GM12864 (cell line): ENCODE measurements at regions not wholly inside any gene's neighbourhood (a gene's known extent, or its start where the extent isn't known, plus 50 kb on each side); places are given as distances from the start of the nearest gene placed in this dataset.

Experiments
- DNase-seq: peaks from one replicate; pipeline ENCODE4 v3.0.0-alpha.2; 2011; ENCODE audit warnings: low read depth
- H3K4me3 ChIP-seq: 2 replicates; pipeline ENCODE4 v1.5.1; 2011; ENCODE audit warnings: mild to moderate bottlenecking, low read depth, low read length, control low read depth
- TF ChIP-seq, protein P1 (sequence below): IDR thresholded peaks from 2 replicates; pipeline ENCODE4 v1.5.1; 2011; ENCODE audit warnings: low read depth, mild to moderate bottlenecking, moderate library complexity, low read length, control low read depth, inconsistent platforms; ENCODE audit errors: missing control alignments

DNA sequence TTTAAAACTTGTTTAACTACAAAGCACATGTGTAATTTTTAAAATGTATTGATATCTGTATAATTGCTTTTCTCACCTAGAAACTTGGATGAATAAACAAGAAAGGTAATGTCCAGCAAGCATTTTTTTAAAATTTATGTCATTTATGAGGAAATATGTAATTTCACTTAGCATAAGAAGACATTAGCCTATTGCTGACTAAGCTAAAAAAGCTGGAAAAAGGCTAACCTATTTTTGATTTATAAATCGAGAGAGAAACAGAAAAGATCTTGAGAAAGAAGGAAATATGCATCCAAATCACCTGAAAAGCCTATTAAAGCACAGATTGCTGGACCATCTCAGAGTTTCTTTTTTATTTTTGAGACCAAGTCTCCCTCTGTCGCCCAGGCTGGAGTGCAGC, 1181.3 kb downstream of the SLITRK1 start:
- H3K4me3 ChIP-seq = no peak overlapping the region
- TF ChIP-seq, protein P1, sequence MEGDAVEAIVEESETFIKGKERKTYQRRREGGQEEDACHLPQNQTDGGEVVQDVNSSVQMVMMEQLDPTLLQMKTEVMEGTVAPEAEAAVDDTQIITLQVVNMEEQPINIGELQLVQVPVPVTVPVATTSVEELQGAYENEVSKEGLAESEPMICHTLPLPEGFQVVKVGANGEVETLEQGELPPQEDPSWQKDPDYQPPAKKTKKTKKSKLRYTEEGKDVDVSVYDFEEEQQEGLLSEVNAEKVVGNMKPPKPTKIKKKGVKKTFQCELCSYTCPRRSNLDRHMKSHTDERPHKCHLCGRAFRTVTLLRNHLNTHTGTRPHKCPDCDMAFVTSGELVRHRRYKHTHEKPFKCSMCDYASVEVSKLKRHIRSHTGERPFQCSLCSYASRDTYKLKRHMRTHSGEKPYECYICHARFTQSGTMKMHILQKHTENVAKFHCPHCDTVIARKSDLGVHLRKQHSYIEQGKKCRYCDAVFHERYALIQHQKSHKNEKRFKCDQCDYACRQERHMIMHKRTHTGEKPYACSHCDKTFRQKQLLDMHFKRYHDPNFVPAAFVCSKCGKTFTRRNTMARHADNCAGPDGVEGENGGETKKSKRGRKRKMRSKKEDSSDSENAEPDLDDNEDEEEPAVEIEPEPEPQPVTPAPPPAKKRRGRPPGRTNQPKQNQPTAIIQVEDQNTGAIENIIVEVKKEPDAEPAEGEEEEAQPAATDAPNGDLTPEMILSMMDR = no peak
- DNase-seq = no peak

DNA sequence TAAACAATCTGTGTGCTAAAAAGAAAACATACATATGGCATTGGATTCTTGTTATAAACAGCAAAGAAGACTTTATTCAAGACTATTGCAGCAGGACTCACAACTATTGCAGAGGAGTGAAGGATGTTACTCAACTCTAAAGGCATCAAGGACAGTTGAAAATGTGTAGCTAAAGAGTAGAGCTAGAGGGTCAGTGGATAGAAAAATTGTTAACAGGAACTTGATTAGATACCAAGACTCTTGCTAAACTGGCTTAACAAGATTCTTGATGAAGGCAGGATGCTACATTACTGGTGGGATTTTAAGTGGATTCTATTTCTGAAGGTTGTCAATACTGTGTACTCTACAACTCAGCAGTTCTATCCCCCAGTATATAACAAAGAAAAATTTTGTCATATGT, 1183.3 kb downstream of the SLITRK1 start:
- no peak for DNase-seq
- no peak overlapping the region for H3K4me3 ChIP-seq
- TF ChIP-seq, protein P1 = no peak

DNA sequence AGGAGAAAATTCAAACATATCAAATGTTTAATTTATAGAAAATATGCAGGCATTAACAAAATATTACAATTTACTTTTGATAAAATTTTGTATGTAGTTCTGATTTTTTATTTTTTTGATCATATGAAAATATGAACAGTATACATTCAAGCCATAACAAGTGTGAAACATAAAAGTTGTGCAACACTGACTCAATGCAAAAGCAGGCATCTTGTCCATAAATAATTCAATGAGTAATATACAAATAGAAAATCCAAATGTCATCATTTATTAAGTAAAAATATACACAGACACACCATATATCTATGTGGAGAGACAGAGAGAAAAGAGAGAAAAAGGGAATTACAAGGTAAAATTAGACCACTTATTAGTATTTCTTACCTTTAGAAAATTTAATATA, 1183.9 kb downstream of the SLITRK1 start:
- H3K4me3 ChIP-seq = no peak overlapping the region
- TF ChIP-seq, protein P1 = no peak
- DNase-seq = no peak

DNA sequence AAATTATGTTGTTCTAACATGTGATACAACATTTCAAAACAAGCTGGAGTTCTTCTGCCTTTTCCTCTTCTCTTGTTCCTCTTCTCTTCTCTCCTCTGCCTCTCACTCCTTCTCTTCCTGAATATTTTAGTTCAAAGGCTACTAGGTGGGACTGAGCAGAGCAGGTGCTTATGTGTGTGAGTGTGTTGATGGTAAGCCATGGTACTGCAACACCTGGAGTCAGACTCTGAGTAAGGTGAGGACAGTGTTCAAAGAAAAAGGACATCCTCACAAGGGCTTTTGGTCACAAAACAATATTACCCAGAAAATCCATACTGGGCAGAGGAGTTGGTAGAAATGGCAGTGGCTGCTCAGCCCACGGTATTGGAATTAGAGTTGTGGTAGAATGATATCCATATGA, 1188.7 kb downstream of the SLITRK1 start:
- TF ChIP-seq, protein P1 = no peak

DNA sequence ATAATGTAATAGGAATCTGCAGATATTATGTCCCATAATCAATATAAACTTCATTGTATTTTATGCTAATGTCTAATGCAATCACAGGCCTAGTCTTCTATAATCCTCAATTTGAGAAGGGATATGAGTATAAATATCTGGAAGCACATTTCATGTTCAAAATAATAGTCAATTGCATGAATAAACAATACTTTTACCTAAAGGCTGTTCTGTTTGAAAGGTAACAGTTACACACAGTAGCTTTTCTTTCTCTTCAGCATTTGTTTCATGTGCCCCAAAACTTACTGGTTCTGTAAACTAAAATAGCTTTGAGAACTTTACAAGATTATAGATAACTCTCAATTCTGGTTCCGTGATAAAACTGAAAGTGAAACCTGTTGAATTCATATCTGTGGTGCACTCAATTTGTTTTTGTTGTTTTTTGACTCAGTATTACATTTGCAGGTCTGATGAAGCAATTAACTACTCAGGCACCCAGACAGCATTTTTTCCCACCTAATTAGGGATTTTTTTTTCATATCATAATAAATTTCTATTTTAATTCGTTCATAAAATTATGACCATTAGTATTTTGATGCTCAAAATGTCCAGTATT, 1193.8 kb downstream of the SLITRK1 start:
- TF ChIP-seq, protein P1 = no peak
- DNase-seq = no peak
- no peak overlapping the region for H3K4me3 ChIP-seq

More for the DNA sequence above, 1188.7 kb downstream of the SLITRK1 start:
- no peak overlapping the region for H3K4me3 ChIP-seq
- no peak for DNase-seq

DNA sequence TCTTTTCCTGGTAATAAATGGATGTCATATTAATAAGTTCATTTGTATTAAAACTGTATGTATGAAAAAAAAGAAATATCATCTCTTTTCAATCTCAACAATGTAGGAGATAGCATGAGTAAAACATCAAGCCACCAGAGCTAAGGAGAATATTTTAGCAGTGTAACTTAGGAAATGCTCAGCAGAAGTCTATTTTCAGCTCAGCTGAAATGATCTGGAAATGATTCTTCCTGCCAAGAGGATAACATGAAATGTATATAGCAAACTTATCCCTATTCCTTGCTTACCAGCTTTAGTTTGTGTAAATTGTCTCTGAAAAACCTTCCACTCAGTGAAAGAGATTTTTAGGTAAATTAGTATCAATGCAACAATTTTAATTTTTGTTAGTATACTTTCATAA, 1194.4 kb downstream of the SLITRK1 start:
- no peak overlapping the region for H3K4me3 ChIP-seq
- no peak for DNase-seq

DNA sequence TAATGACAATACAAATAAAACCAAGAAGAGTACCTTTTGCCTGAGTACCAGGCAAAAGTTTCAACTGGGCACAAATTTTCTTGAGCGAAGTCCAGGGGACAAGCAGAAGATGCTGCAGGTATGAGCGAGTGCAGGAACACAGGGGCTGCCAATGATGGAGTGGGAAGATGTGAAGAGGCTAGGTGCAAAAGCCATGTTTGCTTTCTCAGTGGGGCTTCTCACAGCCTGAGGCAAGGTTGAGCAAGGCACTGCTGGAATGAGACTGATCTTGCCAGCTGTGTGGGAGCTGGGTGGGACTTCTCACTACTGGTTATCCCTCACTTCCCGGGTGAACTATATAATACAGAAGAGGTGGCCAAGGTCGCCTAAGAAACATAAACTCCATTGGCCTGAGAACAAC, 1200.7 kb downstream of the SLITRK1 start:
- TF ChIP-seq, protein P1 = no peak
- DNase-seq = no peak
- H3K4me3 ChIP-seq = no peak overlapping the region

More for the DNA sequence above, 1194.4 kb downstream of the SLITRK1 start:
- TF ChIP-seq, protein P1 = no peak
